ENCODE measurements at regions not wholly inside any gene's neighbourhood (a gene's known extent, or its start where the extent isn't known, plus 50 kb on each side); places are given as distances from the start of the nearest gene placed in this dataset.

DNA sequence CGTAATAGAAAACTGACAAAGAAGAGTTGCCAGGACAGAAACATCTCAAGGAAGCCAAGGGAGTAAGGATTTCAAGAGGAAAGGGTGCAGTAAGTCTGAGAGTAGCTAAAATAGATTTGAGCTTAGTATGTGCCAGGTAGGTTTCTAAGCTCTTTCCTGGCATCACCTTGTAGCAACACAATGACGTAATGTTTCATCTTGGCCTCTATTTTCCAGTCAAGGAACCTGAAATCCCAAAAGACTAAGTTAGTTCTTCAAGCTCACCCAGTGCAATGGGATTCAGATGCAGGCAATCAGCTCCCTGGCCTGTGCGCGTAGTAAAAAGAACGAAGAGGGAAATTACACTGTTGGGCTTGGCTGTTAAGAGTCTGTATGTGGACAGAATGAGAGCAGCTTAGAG, 586.5 kb upstream of the TENM3 start:
- no peak overlapping the region for H3K27ac ChIP-seq
- H3K9me3 ChIP-seq (ENCODE audit: low read depth, low read length): no peaks in the 10 kb centered on the region
- H3K9ac ChIP-seq (ENCODE audit: insufficient read length): no peak overlapping the region
- no peak overlapping the region for H3K4me3 ChIP-seq
- TF ChIP-seq FOXP2 (optimal IDR thresholded peaks at IDR 0.05; ENCODE audit: control extremely low read depth, extremely low read length, insufficient read depth): no peak
- no peak for TF ChIP-seq POLR2AphosphoS5 (IDR thresholded peaks at IDR 0.05; ENCODE audit: borderline replicate concordance, low read depth, low read length)
- no peak for TF ChIP-seq EZH2 (IDR thresholded peaks at IDR 0.05)
- DNase-seq (ENCODE audit: low read depth, low spot score): no peak
- H3K36me3 ChIP-seq (ENCODE audit: insufficient read depth, low read length): no peaks in the 10 kb centered on the region

DNA sequence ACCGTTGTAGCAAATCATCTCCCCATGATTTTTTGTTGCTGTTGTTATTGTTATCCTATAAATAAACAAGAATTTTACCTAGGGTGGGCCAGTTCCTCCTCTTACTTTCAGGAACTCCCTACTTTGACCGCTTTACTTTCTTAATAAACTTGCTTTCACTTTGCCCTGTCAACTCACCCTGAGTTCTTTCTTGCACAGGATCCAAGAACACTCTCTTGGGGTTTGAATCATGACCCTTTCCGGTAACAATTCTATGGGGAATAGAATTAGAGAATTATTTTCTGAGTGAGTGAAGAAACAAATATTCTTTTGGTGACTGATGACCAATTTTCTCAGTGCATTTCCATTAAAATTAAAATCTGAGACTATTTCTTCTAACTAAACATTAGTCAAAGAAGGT, 584.0 kb upstream of the TENM3 start:
- no peak for DNase-seq (ENCODE audit: low read depth, low spot score)
- Histone ChIP-seq H3K9me3 (ENCODE audit: low read depth, low read length) (no peaks in the 10 kb centered on the region), H3K9ac (ENCODE audit: insufficient read length) (no peak overlapping the region), H3K4me3 (no peak overlapping the region), H3K27ac (no peak overlapping the region), H3K36me3 (ENCODE audit: insufficient read depth, low read length) (no peaks in the 10 kb centered on the region)
- TF ChIP-seq FOXP2 (optimal IDR thresholded peaks at IDR 0.05; ENCODE audit: control extremely low read depth, extremely low read length, insufficient read depth) (no peak), POLR2AphosphoS5 (IDR thresholded peaks at IDR 0.05; ENCODE audit: borderline replicate concordance, low read depth, low read length) (no peak), EZH2 (IDR thresholded peaks at IDR 0.05) (no peak)

GRCh38 chr4:181659876-181660275, 583.3 kb upstream of the TENM3 start:
- Histone ChIP-seq H3K9ac (ENCODE audit: insufficient read length) (no peak overlapping the region), H3K27ac (no peak overlapping the region), H3K9me3 (ENCODE audit: low read depth, low read length) (no peaks in the 10 kb centered on the region), H3K36me3 (ENCODE audit: insufficient read depth, low read length) (no peaks in the 10 kb centered on the region), H3K4me3 (no peak overlapping the region)
- TF ChIP-seq FOXP2 (optimal IDR thresholded peaks at IDR 0.05; ENCODE audit: control extremely low read depth, extremely low read length, insufficient read depth): no peak
- TF ChIP-seq EZH2 (IDR thresholded peaks at IDR 0.05): no peak
- TF ChIP-seq POLR2AphosphoS5 (IDR thresholded peaks at IDR 0.05; ENCODE audit: borderline replicate concordance, low read depth, low read length): no peak
- no peak for DNase-seq (ENCODE audit: low read depth, low spot score)

- DNase-seq (ENCODE audit: low read depth, low spot score): no peak
- Histone ChIP-seq H3K9me3 (ENCODE audit: low read depth, low read length) (no peaks in the 10 kb centered on the region), H3K27ac (no peak overlapping the region), H3K4me3 (no peak overlapping the region), H3K9ac (ENCODE audit: insufficient read length) (no peak overlapping the region), H3K36me3 (ENCODE audit: insufficient read depth, low read length) (no peaks in the 10 kb centered on the region)
- TF ChIP-seq EZH2 (IDR thresholded peaks at IDR 0.05): no peak
- no peak for TF ChIP-seq POLR2AphosphoS5 (IDR thresholded peaks at IDR 0.05; ENCODE audit: borderline replicate concordance, low read depth, low read length)
- TF ChIP-seq FOXP2 (optimal IDR thresholded peaks at IDR 0.05; ENCODE audit: control extremely low read depth, extremely low read length, insufficient read depth): no peak
Measured at GRCh38 chr4:181661090-181661489, 582.1 kb upstream of the TENM3 start.

GRCh38 chr4:181661923-181662322, 581.3 kb upstream of the TENM3 start:
- Histone ChIP-seq H3K9ac (ENCODE audit: insufficient read length) (no peak overlapping the region), H3K27ac (no peak overlapping the region), H3K9me3 (ENCODE audit: low read depth, low read length) (no peaks in the 10 kb centered on the region), H3K4me3 (no peak overlapping the region), H3K36me3 (ENCODE audit: insufficient read depth, low read length) (no peaks in the 10 kb centered on the region)
- no peak for DNase-seq (ENCODE audit: low read depth, low spot score)
- TF ChIP-seq POLR2AphosphoS5 (IDR thresholded peaks at IDR 0.05; ENCODE audit: borderline replicate concordance, low read depth, low read length) (no peak), FOXP2 (optimal IDR thresholded peaks at IDR 0.05; ENCODE audit: control extremely low read depth, extremely low read length, insufficient read depth) (no peak), EZH2 (IDR thresholded peaks at IDR 0.05) (no peak)

- H3K27ac ChIP-seq: no peak overlapping the region
- H3K9ac ChIP-seq (ENCODE audit: insufficient read length): no peak overlapping the region
- H3K9me3 ChIP-seq (ENCODE audit: low read depth, low read length): no peaks in the 10 kb centered on the region
- no peak overlapping the region for H3K4me3 ChIP-seq
- no peak for TF ChIP-seq POLR2AphosphoS5 (IDR thresholded peaks at IDR 0.05; ENCODE audit: borderline replicate concordance, low read depth, low read length)
- no peak for DNase-seq (ENCODE audit: low read depth, low spot score)
- no peaks in the 10 kb centered on the region for H3K36me3 ChIP-seq (ENCODE audit: insufficient read depth, low read length)
Measured at GRCh38 chr4:181662383-181662782, 580.8 kb upstream of the TENM3 start.

DNA sequence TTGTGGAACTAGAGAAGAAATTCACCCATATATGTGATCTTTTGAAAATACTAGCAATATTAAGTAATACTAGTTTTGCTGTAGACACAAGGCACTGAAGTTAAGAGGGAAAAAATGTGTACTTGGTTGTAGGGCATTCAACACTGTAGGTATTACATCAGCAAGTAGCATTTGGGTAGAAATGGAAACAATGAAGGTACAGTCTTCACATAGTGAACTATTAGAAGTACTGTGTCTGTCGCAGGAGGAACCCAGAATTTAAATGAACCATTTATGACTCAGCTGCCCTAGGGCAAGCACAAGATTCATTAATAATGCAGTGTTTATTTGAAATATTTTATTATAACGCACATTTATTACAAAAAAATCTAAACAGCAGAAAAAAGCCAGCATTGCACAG, 572.7 kb upstream of the TENM3 start:
- no peak overlapping the region for H3K9ac ChIP-seq (ENCODE audit: insufficient read length)
- H3K4me3 ChIP-seq: no peak overlapping the region
- TF ChIP-seq FOXP2 (optimal IDR thresholded peaks at IDR 0.05; ENCODE audit: control extremely low read depth, extremely low read length, insufficient read depth) (no peak), EZH2 (IDR thresholded peaks at IDR 0.05) (no peak), POLR2AphosphoS5 (IDR thresholded peaks at IDR 0.05; ENCODE audit: borderline replicate concordance, low read depth, low read length) (no peak)
- H3K36me3 ChIP-seq (ENCODE audit: insufficient read depth, low read length): no peaks in the 10 kb centered on the region
- DNase-seq (ENCODE audit: low read depth, low spot score): no peak
- H3K9me3 ChIP-seq (ENCODE audit: low read depth, low read length): no peaks in the 10 kb centered on the region
- no peak overlapping the region for H3K27ac ChIP-seq

DNA sequence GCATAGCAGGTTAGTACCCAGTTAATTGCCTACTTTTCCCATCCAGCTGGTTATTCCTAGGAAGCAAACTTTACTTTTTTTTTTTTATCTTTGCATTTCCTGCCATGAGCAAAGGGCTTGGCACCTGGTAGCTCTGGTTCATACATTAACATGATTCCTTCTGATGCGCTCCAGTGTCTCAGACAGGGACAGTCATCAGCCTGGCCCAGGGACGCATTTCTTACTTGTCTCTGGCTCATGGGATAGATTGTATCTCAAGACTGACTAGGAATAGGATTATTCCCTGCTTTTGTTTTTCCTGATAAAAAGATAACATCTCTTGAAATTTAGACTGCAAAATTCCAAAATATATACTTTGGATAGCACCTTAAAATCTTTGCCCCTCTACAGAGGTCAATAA, 571.5 kb upstream of the TENM3 start:
- Histone ChIP-seq H3K36me3 (ENCODE audit: insufficient read depth, low read length) (no peaks in the 10 kb centered on the region), H3K9ac (ENCODE audit: insufficient read length) (no peak overlapping the region), H3K4me3 (no peak overlapping the region), H3K9me3 (ENCODE audit: low read depth, low read length) (no peaks in the 10 kb centered on the region), H3K27ac (no peak overlapping the region)
- TF ChIP-seq EZH2 (IDR thresholded peaks at IDR 0.05): no peak
- no peak for TF ChIP-seq POLR2AphosphoS5 (IDR thresholded peaks at IDR 0.05; ENCODE audit: borderline replicate concordance, low read depth, low read length)
- TF ChIP-seq FOXP2 (optimal IDR thresholded peaks at IDR 0.05; ENCODE audit: control extremely low read depth, extremely low read length, insufficient read depth): no peak
- no peak for DNase-seq (ENCODE audit: low read depth, low spot score)

DNA sequence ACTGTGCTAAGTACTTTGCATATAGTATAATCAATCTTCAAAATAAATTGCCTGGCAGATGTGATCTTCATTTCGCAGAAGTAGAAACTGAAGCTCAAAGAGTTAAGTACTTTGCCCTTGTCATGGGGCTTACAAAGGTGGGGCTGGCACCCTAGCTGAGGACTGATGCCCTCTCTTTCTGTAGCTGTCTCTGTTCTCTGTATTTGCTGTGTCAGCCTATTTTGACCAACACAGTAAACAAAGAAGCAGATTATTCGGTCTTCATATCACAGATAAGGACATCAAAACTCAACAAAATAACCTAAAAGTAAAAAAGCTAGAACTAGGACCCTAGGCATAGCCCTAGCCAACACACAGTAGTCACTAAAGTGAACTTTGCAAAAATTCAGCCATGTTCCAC, 570.5 kb upstream of the TENM3 start:
- H3K9me3 ChIP-seq (ENCODE audit: low read depth, low read length): no peaks in the 10 kb centered on the region
- no peaks in the 10 kb centered on the region for H3K36me3 ChIP-seq (ENCODE audit: insufficient read depth, low read length)
- H3K27ac ChIP-seq: no peak overlapping the region
- H3K4me3 ChIP-seq: no peak overlapping the region
- DNase-seq (ENCODE audit: low read depth, low spot score): no peak
- H3K9ac ChIP-seq (ENCODE audit: insufficient read length): no peak overlapping the region
- TF ChIP-seq FOXP2 (optimal IDR thresholded peaks at IDR 0.05; ENCODE audit: control extremely low read depth, extremely low read length, insufficient read depth): no peak
- TF ChIP-seq POLR2AphosphoS5 (IDR thresholded peaks at IDR 0.05; ENCODE audit: borderline replicate concordance, low read depth, low read length): no peak
- no peak for TF ChIP-seq EZH2 (IDR thresholded peaks at IDR 0.05)
